Activated B cell treated with CpG ODN at 0.5 μM for 24 hours (primary cell): ENCODE measurements at regions not wholly inside any gene's neighbourhood (a gene's known extent, or its start where the extent isn't known, plus 50 kb on each side); places are given as distances from the start of the nearest gene placed in this dataset.

Experiments
- ATAC-seq: fragments of 200-7000 bp; cut with Tn5 transposase; one replicate; pipeline ENCODE4 v1.10.0; 2021; ENCODE audit warnings: low read depth, mild to moderate bottlenecking, moderate library complexity
- CTCF ChIA-PET: fragments of 350-600 bp; sonication (Branson Sonifier 250); formaldehyde crosslinking; loops from one replicate; lab custom pipeline; 2021; ENCODE audit warnings: antibody characterized with exemption; lab: Charles Lee
- POLR2A ChIA-PET: fragments of 350-600 bp; sonication (Branson Sonifier 250); formaldehyde crosslinking; loops from one replicate; lab custom pipeline; 2021; ENCODE audit warnings: antibody characterized with exemption; lab: Charles Lee
- DNase-seq: peaks from one replicate; pipeline ENCODE4 v3.0.0; 2022
- H3K27ac Mint-ChIP-seq: one replicate; pipeline ENCODE4 v1.8.0; 2020; ENCODE audit warnings: mixed read lengths
- H3K27me3 Mint-ChIP-seq: one replicate; pipeline ENCODE4 v1.8.0; 2021; ENCODE audit warnings: mixed read lengths
- H3K36me3 Mint-ChIP-seq: one replicate; pipeline ENCODE4 v1.8.0; 2021; ENCODE audit warnings: low read depth, mixed read lengths
- H3K4me1 Mint-ChIP-seq: one replicate; pipeline ENCODE4 v1.8.0; 2021; ENCODE audit warnings: mixed read lengths
- H3K4me3 Mint-ChIP-seq: one replicate; pipeline ENCODE4 v1.8.0; 2020; ENCODE audit warnings: mild to moderate bottlenecking, mixed read lengths
- H3K9me3 Mint-ChIP-seq: one replicate; pipeline ENCODE4 v1.8.0; 2020; ENCODE audit warnings: mixed read lengths
- intact Hi-C: fragments of 100-400 bp; cut with micrococcal nuclease; formaldehyde crosslinking; loops from one replicate; pipeline ENCODE4 v1.15.1; 2024
- TF ChIP-seq, protein P1 (sequence below): fragments of 200-600 bp; IDR thresholded peaks from one replicate; pipeline ENCODE4 v1.8.0; 2022; ENCODE audit warnings: antibody characterized with exemption, mild to moderate bottlenecking

- DNase-seq (no peak), ATAC-seq (no peak)
- H3K4me1 Mint-ChIP-seq: no peaks in the 10 kb centered on the region
- peaks cover 3% of the 10 kb centered on the region for H3K27me3 Mint-ChIP-seq
- H3K9me3 Mint-ChIP-seq: peaks cover 15% of the 10 kb centered on the region
- intact Hi-C loops: loop anchor here (5.0 kb wide), 1 partner anchor 52 kb away; no protein-coding TSS in a partner anchor
- CTCF ChIA-PET: no interaction called here
- H3K27ac Mint-ChIP-seq: no peak overlapping the region
- TF ChIP-seq, protein P1, sequence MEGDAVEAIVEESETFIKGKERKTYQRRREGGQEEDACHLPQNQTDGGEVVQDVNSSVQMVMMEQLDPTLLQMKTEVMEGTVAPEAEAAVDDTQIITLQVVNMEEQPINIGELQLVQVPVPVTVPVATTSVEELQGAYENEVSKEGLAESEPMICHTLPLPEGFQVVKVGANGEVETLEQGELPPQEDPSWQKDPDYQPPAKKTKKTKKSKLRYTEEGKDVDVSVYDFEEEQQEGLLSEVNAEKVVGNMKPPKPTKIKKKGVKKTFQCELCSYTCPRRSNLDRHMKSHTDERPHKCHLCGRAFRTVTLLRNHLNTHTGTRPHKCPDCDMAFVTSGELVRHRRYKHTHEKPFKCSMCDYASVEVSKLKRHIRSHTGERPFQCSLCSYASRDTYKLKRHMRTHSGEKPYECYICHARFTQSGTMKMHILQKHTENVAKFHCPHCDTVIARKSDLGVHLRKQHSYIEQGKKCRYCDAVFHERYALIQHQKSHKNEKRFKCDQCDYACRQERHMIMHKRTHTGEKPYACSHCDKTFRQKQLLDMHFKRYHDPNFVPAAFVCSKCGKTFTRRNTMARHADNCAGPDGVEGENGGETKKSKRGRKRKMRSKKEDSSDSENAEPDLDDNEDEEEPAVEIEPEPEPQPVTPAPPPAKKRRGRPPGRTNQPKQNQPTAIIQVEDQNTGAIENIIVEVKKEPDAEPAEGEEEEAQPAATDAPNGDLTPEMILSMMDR: no peak
- no peak overlapping the region for H3K4me3 Mint-ChIP-seq
- no peaks in the 10 kb centered on the region for H3K36me3 Mint-ChIP-seq
- POLR2A ChIA-PET: no interaction called here
Observed at GRCh38 chr20:4459081-4459480, 210.0 kb upstream of the ADRA1D start.

GRCh38 chr20:4457566-4458543 lies 208.8 kb upstream of the ADRA1D start:
- TF ChIP-seq, protein P1: no peak
- H3K36me3 Mint-ChIP-seq: no peaks in the 10 kb centered on the region
- ATAC-seq (no peak), DNase-seq (no peak)
- no peak overlapping the region for H3K27ac Mint-ChIP-seq
- no peaks in the 10 kb centered on the region for H3K4me1 Mint-ChIP-seq
- peaks cover 15% of the 10 kb centered on the region for H3K9me3 Mint-ChIP-seq
- ChIA-PET CTCF (no interaction called here), POLR2A (no interaction called here)
- intact Hi-C loops: loop anchor here (5.0 kb wide), 1 partner anchor 51 kb away; no protein-coding TSS in a partner anchor
- H3K27me3 Mint-ChIP-seq: peaks cover 3% of the 10 kb centered on the region
- no peak overlapping the region for H3K4me3 Mint-ChIP-seq

- no peak overlapping the region for H3K27ac Mint-ChIP-seq
- CTCF ChIA-PET: no interaction called here
- POLR2A ChIA-PET: no interaction called here
Observed at GRCh38 chr20:4455996-4456395, 206.9 kb upstream of the ADRA1D start.

DNA sequence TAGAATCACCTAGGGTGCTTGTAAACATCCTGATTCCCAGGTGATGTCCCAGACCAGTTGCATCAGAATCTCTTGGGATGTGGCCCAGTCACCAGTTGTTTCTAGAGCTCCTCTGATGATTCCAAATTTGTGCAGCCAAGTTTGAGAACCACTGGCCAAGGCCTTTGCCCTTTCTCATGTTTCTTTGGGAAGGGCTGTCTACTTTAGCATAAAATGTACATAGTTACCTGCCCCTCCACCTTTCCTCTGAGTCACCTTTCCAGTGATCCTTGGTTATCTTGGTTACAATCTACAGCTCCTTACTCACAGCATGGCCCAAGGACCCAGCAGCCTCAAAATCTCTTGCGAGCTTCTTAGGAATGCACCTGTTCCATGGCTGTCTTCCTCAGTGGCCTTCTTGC lies 206.2 kb upstream of the ADRA1D start:
- ChIA-PET CTCF (no interaction called here), POLR2A (no interaction called here)
- Mint-ChIP-seq H3K27me3 (no peaks in the 10 kb centered on the region), H3K4me1 (no peaks in the 10 kb centered on the region), H3K36me3 (no peaks in the 10 kb centered on the region), H3K9me3 (peaks cover 15% of the 10 kb centered on the region), H3K27ac (no peak overlapping the region), H3K4me3 (no peak overlapping the region)
- TF ChIP-seq, protein P1: no peak
- intact Hi-C loops: loop anchor here (5.0 kb wide), 1 partner anchor 48 kb away; no protein-coding TSS in a partner anchor
- no peak for DNase-seq
- no peak for ATAC-seq

More at GRCh38 chr20:4455996-4456395, 206.9 kb upstream of the ADRA1D start:
- Mint-ChIP-seq H3K4me1 (no peaks in the 10 kb centered on the region), H3K9me3 (peaks cover 15% of the 10 kb centered on the region), H3K4me3 (no peak overlapping the region), H3K36me3 (no peaks in the 10 kb centered on the region), H3K27me3 (no peaks in the 10 kb centered on the region)
- intact Hi-C loops: loop anchor here (5.0 kb wide), 1 partner anchor 49 kb away; no protein-coding TSS in a partner anchor
- TF ChIP-seq, protein P1: no peak
- no peak for DNase-seq
- ATAC-seq: no peak

DNA sequence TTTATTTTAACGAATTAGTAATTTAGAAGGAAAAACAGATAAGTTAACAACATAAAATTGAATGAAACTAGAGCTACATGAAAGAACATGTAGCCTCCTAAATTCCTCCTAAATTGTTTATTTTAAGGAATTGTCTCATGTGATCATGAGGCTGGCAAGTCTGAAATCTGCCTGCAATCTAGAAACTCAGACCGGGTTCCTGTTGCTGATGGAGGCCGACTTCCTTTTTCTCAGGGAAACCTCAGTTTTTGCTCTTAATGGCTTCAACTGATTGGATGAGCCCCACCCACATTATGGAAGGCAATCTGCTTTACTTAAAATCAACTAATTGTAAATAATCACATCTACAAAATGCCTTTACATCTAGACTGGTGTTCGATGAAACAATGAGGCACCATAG lies 205.0 kb upstream of the ADRA1D start:
- ChIA-PET CTCF (no interaction called here), POLR2A (no interaction called here)
- intact Hi-C loops: no loop called here
- Mint-ChIP-seq H3K9me3 (peaks cover 14% of the 10 kb centered on the region), H3K4me1 (no peaks in the 10 kb centered on the region), H3K27me3 (no peaks in the 10 kb centered on the region), H3K4me3 (no peak overlapping the region), H3K27ac (no peak overlapping the region), H3K36me3 (no peaks in the 10 kb centered on the region)
- ATAC-seq (no peak), DNase-seq (no peak)
- TF ChIP-seq, protein P1: no peak
